GM12891 (cell line): ENCODE measurements at regions not wholly inside any gene's neighbourhood (a gene's known extent, or its start where the extent isn't known, plus 50 kb on each side); places are given as distances from the start of the nearest gene placed in this dataset.

ENCODE experiments used
- DNase-seq: peaks from one replicate; pipeline ENCODE4 v3.0.0; 2011; ENCODE audit warnings: low spot score; ENCODE audit not compliant: insufficient read length
- FAIRE-seq: peaks from 2 replicates; lab custom pipeline; 2011; peaks lifted over from hg19 to GRCh38; lab: Jason Lieb, UNC
- PAX5 ChIP-seq: IDR thresholded peaks from 2 replicates; pipeline ENCODE4 v1.6.1; 2011; ENCODE audit warnings: low read length, moderate library complexity, mild to moderate bottlenecking; ENCODE audit not compliant: insufficient read depth, severe bottlenecking
- POLR2A ChIP-seq: IDR thresholded peaks from 2 replicates; pipeline ENCODE4 v1.6.1; 2011; ENCODE audit warnings: low read depth, low read length, control low read depth
- POLR2AphosphoS5 ChIP-seq: IDR thresholded peaks from 2 replicates; pipeline ENCODE4 v1.6.1; 2011; ENCODE audit warnings: low read depth, low read length, control low read depth
- POU2F2 ChIP-seq: IDR thresholded peaks from 2 replicates; pipeline ENCODE4 v1.6.1; 2011; ENCODE audit warnings: low read depth, mild to moderate bottlenecking, control low read depth, low read length, moderate library complexity
- SPI1 ChIP-seq: IDR thresholded peaks from 2 replicates; pipeline ENCODE4 v1.6.1; 2011; ENCODE audit warnings: low read depth, low read length, control low read depth
- TAF1 ChIP-seq: IDR thresholded peaks from 2 replicates; pipeline ENCODE4 v1.6.1; 2011; ENCODE audit warnings: low read depth, low read length, control low read depth

DNA sequence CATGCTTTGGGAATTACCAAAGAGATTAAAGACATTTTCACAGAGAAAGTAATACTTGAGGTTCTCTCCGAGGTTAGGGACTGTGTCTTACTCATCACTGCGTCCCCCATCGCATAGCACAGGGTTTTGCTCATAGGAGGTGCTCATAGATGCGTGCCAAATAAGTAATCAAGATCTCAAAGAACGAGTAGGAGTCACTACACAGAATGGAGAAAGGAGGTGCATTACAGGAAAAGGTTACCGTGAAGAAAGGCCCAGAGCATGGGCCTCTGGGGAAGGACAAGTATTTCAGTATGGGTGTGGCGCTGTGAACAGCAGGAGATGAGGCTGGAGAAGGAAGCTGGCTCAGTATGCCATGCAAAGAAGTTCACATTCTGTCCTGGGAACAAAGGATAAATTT, 182.4 kb downstream of the ACTL7B start:
- TF ChIP-seq POLR2AphosphoS5 (no peak), SPI1 (no peak), POU2F2 (no peak), PAX5 (no peak), POLR2A (no peak), TAF1 (no peak)
- DNase-seq (no peak), FAIRE-seq (no peak)

DNA sequence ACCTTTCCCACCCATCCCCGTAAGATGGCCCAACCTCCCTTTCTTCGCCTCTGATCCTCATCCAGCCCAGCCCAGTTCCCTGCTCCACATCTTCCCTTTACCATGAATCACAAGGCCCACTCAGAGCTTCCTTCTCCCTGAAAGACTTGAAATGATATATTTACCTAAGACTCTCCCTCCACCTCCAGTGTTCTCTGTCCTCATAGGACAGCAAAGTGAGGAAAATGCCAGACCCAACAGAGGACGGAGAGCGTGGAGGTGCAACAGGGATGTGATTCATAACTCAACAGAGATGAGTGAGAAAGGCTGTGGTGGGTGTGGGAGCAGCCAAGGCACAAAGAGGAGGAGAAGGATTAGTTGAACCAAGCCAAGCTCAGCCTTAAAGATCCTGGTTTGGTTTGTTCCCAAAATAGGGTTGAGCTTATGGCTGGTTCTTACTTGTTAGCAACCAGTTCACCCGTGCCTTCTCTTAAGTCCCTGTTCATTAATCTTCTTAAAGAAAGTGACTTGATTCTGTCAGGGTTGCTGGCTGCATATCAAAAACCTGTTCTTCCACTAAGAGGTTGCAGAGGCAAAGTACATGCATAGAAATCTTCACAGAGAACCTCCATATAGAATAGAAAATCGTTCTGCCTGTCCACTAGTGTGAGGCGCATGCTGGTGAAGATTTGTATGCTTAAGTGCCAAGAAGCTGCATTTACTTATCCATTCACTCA, 183.2 kb downstream of the ACTL7B start:
- FAIRE-seq, result no peak
- no peak for DNase-seq
- TF ChIP-seq POU2F2, result no peak
- no peak for TF ChIP-seq SPI1
- TF ChIP-seq PAX5, result no peak
- no peak for TF ChIP-seq TAF1
- no peak for TF ChIP-seq POLR2AphosphoS5
- no peak for TF ChIP-seq POLR2A

DNA sequence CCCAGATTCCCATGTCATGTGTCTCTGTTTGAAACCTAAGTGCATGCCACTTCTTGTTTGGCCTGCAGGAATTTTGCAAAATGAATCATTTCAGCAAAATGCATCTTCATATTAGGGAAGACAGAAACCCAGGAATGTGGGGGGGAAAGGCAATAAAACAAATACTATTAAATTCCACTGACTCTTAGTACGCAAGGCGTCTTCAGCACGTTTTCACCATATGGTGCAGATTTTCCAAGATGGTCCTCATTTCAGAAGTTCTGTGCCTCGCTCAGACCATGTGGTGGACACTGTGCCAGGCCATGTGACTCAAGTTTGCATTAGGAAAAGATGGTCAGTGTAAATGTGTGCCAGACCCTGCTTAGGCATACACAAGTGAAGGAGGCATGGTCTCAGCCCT, 184.0 kb downstream of the ACTL7B start:
- TF ChIP-seq POU2F2, result no peak
- TF ChIP-seq TAF1, result no peak
- TF ChIP-seq POLR2A, result no peak
- no peak for TF ChIP-seq POLR2AphosphoS5
- TF ChIP-seq SPI1, result no peak
- TF ChIP-seq PAX5, result no peak
- no peak for FAIRE-seq
- no peak for DNase-seq

DNA sequence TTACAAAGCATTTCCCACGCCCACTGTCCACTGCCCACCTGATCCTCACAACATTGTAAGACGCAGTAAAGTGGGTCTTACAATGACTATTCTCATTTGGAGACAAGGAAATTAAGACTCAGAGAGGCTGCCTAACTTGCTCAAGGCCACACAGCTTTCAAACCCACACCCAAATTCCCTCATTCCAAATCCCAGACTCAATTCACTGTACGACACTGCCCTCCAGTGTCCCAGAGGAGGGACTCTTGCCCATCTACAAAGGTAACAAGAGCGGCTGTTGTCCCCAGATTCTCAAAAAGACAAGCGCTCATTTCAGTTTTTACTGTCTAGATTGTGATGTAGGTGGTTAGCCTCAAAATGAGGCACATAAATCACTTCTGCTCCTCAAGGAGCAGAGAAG, 184.6 kb downstream of the ACTL7B start:
- no peak for DNase-seq

DNA sequence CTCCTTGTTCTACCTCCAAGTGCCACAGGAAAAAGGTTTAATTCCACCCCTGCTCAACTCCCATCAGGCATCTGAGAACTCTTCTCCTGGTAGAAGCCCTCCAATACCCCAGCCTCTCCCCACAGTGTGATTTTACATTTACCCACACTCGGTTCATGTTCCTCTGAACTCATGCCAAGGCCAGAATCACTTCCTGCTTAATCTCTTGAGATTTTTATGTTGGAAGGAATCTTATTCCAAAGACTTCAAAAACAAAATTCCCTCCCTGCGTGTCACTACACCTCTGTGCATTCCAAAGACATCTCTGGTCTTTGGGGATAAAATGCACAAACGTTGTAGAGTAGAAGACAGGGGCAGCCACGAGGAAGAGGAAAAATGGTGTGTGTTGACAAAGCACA, 186.8 kb downstream of the ACTL7B start:
- TF ChIP-seq POU2F2 (no peak), PAX5 (no peak), POLR2A (no peak), POLR2AphosphoS5 (no peak), SPI1 (no peak), TAF1 (no peak)
- FAIRE-seq, result no peak
- no peak for DNase-seq

More for the DNA sequence above, 184.6 kb downstream of the ACTL7B start:
- FAIRE-seq, result no peak
- TF ChIP-seq POU2F2 (no peak), SPI1 (no peak), POLR2A (no peak), PAX5 (no peak), POLR2AphosphoS5 (no peak), TAF1 (no peak)

DNA sequence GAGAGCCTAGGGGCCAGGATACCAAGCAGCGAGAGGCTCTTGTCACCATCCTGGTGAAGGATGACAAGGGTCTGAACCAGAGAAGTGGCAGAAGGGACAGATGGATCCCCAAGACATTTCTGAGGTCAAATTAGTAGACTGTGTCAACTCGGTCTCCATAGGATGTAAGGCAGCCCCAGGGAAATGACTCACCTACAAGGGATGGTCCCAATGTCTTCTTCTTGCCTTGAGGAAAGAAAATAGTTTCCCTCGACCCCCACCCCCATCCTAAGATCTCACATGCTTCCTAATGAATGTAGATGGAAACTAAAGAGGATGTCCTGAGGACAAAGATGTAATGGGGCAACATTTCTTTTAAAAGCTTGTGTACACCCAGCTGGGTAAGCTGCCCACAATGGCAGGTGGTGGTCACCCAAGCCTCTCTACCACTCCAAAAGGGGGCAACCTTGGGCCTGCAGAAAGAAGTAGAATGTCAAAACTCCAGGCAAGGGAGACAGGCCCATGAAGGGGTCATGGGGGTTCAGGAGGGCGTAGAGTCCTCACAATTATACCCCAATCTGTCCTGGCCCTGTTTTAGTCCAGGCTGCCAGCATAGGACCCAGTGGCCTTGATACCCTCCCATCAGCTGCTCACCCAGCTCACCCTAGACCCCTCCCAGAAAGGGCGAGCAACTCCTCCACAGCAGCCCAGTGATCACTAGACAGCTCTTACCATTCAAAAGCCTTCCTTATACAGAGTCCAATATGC, 187.4 kb downstream of the ACTL7B start:
- no peak for TF ChIP-seq POU2F2
- TF ChIP-seq PAX5, result no peak
- TF ChIP-seq POLR2AphosphoS5, result no peak
- no peak for TF ChIP-seq SPI1
- TF ChIP-seq TAF1, result no peak
- no peak for TF ChIP-seq POLR2A
- no peak for FAIRE-seq
- DNase-seq, result no peak

DNA sequence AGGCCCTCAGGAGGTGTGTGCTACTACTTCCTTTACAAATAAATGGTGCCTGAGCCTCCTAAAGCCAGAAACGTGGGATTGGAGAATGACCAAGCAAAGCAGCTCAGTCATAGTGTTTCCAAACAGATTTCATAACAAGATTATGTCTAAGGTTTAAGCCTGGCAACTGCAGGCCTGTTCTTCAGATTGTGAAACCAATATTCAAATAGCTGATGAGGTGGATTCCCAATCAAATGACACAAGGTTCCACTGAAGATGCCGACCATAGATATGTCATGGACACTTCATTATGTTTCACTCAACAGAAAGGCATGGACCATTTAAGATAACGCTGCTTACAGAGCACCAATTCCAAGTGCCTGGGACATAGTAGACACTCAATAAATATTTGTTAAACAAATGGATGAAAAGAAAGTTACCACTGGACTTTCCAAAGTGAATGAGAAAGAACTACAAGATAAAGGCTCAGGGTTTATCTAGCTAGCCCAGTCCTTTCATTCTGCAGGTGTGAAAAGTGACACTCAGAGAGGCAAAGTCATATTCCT, 189.5 kb downstream of the ACTL7B start:
- no peak for DNase-seq
- TF ChIP-seq POLR2A (no peak), TAF1 (no peak), POLR2AphosphoS5 (no peak), SPI1 (no peak), PAX5 (no peak), POU2F2 (no peak)
- FAIRE-seq, result no peak

DNA sequence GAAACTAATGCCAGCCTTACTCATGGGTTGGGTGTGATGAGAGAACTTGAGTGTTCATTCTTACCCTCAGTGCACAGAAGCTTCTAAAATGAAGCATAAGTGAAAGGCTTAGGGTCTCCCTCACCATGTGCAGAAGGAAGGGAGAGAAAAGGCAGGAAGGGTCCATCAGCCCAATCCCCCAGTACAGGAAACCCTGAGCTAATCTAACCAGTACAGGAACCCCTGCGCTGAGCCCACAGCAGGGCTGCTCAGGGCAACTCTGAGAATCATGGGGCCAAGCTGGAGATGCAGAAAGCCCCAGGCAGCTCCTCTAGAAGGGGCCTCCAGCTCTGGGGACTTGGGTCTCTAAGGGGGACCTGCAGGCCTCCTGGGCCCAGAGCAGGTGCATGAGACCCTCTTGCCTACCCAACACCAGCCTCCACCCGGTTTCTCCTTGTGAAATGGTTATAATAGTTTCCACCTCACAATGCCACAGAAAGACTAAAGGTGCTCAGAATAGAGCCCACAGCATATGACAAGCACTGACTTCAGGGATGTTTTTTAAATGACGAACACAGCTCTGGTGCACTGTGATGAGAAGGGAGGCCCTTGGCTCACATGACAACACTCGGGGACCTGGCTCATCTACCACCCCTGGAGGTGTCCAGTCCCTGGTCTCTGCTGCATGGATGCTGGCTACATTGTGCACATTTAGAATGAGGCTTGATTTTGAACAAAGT, 190.1 kb downstream of the ACTL7B start:
- FAIRE-seq (no peak), DNase-seq (no peak)
- TF ChIP-seq SPI1 (no peak), TAF1 (no peak), POLR2A (no peak), PAX5 (no peak), POU2F2 (no peak), POLR2AphosphoS5 (no peak)
